ENCODE measurements at regions not wholly inside any gene's neighbourhood (a gene's known extent, or its start where the extent isn't known, plus 50 kb on each side); places are given as distances from the start of the nearest gene placed in this dataset.

DNA sequence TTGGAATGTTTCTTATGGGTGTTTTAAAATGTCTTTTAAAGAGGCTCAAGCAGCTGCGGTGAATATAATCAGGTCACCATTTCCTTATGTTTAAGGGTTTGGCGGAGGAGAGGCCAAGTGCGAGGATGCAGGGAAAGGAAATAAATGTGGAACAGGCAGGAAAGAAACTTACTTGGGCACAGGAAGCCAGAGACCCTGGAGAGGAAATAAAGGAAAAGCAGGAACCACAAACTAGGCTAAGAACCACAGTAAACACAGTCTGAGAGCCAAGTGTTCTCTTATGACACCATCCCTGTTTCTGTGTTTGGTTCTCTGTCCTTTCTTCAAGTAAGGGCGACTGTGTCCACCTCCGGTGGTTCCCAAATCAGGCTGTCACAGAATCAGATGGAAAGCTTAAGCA is 166.5 kb downstream of the C9orf152 start:
- peak; percentile 37 for FAIRE-seq

DNA sequence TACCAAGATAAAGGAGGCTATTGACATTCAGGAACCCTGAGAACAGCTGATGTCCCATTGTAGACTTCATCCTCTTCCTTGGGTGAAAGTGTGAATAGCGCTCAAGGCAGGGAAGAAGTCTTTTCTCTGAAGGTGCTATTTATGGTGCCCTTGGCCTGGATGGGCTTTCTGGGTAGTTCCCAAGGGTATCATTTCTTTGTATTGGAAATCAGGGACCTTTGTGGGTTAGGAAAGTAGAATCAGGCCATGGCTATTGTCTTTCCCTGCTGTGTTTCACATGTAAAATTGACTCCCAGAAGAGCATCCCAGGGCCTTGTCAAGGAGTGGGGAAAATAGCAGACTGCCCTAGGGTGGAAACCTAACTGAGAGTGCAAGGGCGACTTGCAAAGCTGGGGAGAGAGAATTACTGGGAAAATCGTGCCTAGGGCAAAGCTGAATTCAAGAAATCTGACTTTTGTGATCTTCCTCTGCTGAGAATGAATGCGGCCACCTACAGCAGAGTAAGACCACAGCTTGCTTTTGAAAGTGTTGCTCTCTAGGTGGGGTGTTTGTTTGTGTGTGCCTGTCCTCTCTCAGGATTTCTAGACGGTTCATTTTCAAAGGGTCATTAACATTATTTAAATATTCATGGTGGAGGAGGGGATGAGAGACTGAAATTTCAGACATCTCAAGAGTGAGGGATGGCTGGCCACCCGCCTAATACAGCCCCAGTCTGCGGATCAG is 160.6 kb downstream of the C9orf152 start:
- H3K36me3 ChIP-seq (ENCODE audit: insufficient read depth, low read length): no peaks in the 10 kb centered on the region
- peak overlapping the region; percentile 100 for H3K4me2 ChIP-seq (ENCODE audit: low read length)
- Mint-ChIP-seq H3K4me1 (ENCODE audit: low read depth, unreplicated experiment) (peaks cover 24% of the 10 kb centered on the region), H3K4me3 (ENCODE audit: unreplicated experiment) (peak overlapping the region; percentile 90), H3K9me3 (ENCODE audit: unreplicated experiment) (no peaks in the 10 kb centered on the region), H3K36me3 (ENCODE audit: low read depth, unreplicated experiment) (peaks cover 3% of the 10 kb centered on the region), H3K27ac (ENCODE audit: unreplicated experiment) (peak overlapping the region; percentile 91), H3K27me3 (ENCODE audit: low read depth, unreplicated experiment) (no peaks in the 10 kb centered on the region)
- H3K9me3 ChIP-seq (ENCODE audit: insufficient read depth, low read depth, low read length): no peaks in the 10 kb centered on the region
- DNase-seq (ENCODE audit: low read depth) (no peak), FAIRE-seq (no peak)
- TF ChIP-seq, protein P1, sequence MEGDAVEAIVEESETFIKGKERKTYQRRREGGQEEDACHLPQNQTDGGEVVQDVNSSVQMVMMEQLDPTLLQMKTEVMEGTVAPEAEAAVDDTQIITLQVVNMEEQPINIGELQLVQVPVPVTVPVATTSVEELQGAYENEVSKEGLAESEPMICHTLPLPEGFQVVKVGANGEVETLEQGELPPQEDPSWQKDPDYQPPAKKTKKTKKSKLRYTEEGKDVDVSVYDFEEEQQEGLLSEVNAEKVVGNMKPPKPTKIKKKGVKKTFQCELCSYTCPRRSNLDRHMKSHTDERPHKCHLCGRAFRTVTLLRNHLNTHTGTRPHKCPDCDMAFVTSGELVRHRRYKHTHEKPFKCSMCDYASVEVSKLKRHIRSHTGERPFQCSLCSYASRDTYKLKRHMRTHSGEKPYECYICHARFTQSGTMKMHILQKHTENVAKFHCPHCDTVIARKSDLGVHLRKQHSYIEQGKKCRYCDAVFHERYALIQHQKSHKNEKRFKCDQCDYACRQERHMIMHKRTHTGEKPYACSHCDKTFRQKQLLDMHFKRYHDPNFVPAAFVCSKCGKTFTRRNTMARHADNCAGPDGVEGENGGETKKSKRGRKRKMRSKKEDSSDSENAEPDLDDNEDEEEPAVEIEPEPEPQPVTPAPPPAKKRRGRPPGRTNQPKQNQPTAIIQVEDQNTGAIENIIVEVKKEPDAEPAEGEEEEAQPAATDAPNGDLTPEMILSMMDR (IDR thresholded peaks at IDR 0.05; ENCODE audit: insufficient read depth, low read depth, low read length): no peak
- TF ChIP-seq EZH2 (IDR thresholded peaks at IDR 0.05; ENCODE audit: insufficient read depth, low read length): no peak
- no peaks in the 10 kb centered on the region for H3K27me3 ChIP-seq (ENCODE audit: insufficient read depth, low read length)
- H3K4me3 ChIP-seq (ENCODE audit: insufficient read depth, low read depth, low read length): peak overlapping the region; percentile 69
- peaks cover 22% of the 10 kb centered on the region for H3K4me1 ChIP-seq (ENCODE audit: insufficient read depth, low read length)
- H2AFZ ChIP-seq (ENCODE audit: low read depth, low read length): peak overlapping the region; percentile 89
- no peak overlapping the region for H3K27ac ChIP-seq (ENCODE audit: low read depth, low read length)
- peaks cover 42% of the 10 kb centered on the region for H3K79me2 ChIP-seq (ENCODE audit: insufficient read depth, low read length)
- H4K20me1 ChIP-seq (ENCODE audit: insufficient read depth, low read length): peaks cover 27% of the 10 kb centered on the region
- peak overlapping the region; percentile 98 for H3K9ac ChIP-seq (ENCODE audit: low read length)

More for the DNA sequence above, 166.5 kb downstream of the C9orf152 start:
- TF ChIP-seq EZH2 (IDR thresholded peaks at IDR 0.05; ENCODE audit: insufficient read depth, low read length): no peak
- TF ChIP-seq, protein P1 (IDR thresholded peaks at IDR 0.05; ENCODE audit: insufficient read depth, low read depth, low read length): no peak
- H3K9ac ChIP-seq (ENCODE audit: low read length): no peak overlapping the region
- H3K27ac ChIP-seq (ENCODE audit: low read depth, low read length): no peak overlapping the region
- no peaks in the 10 kb centered on the region for H3K79me2 ChIP-seq (ENCODE audit: insufficient read depth, low read length)
- H3K4me1 Mint-ChIP-seq (ENCODE audit: low read depth, unreplicated experiment): peaks cover 9% of the 10 kb centered on the region
- H3K9me3 ChIP-seq (ENCODE audit: insufficient read depth, low read depth, low read length): no peaks in the 10 kb centered on the region
- H3K27ac Mint-ChIP-seq (ENCODE audit: unreplicated experiment): no peak overlapping the region
- H3K27me3 Mint-ChIP-seq (ENCODE audit: low read depth, unreplicated experiment): no peaks in the 10 kb centered on the region
- H3K4me3 Mint-ChIP-seq (ENCODE audit: unreplicated experiment): no peak overlapping the region
- no peak for DNase-seq (ENCODE audit: low read depth)
- H4K20me1 ChIP-seq (ENCODE audit: insufficient read depth, low read length): no peaks in the 10 kb centered on the region
- no peak overlapping the region for H3K4me3 ChIP-seq (ENCODE audit: insufficient read depth, low read depth, low read length)
- H3K36me3 Mint-ChIP-seq (ENCODE audit: low read depth, unreplicated experiment): no peaks in the 10 kb centered on the region
- no peaks in the 10 kb centered on the region for H3K36me3 ChIP-seq (ENCODE audit: insufficient read depth, low read length)
- no peak overlapping the region for H2AFZ ChIP-seq (ENCODE audit: low read depth, low read length)
- no peaks in the 10 kb centered on the region for H3K27me3 ChIP-seq (ENCODE audit: insufficient read depth, low read length)
- H3K9me3 Mint-ChIP-seq (ENCODE audit: unreplicated experiment): no peaks in the 10 kb centered on the region
- H3K4me1 ChIP-seq (ENCODE audit: insufficient read depth, low read length): no peaks in the 10 kb centered on the region
- H3K4me2 ChIP-seq (ENCODE audit: low read length): no peak overlapping the region

DNA sequence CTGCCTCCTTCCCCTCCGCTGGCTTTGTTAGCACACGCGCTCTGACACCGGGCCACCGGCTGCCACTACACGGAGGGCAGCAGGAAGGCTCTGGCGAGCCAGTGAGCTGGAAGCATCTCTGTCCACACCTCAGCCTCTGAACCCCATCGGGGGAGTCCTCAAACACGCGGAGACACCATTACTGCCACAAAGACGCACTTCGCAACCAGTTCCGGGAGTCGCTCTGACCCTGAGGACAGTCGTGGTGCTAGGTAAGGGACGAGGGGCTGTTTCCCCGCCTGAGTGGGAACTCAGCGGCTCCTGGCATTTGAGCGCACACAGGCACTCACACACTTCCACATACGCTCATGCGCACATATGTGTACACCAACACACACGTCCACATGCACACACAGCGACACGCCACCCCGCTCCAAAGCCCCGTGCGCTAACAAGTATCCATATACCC is 160.0 kb downstream of the C9orf152 start:
- TF ChIP-seq, protein P1 (IDR thresholded peaks at IDR 0.05; ENCODE audit: insufficient read depth, low read depth, low read length): no peak
- no peak for TF ChIP-seq EZH2 (IDR thresholded peaks at IDR 0.05; ENCODE audit: insufficient read depth, low read length)
- Histone ChIP-seq H3K9me3 (ENCODE audit: insufficient read depth, low read depth, low read length) (no peaks in the 10 kb centered on the region), H2AFZ (ENCODE audit: low read depth, low read length) (peak overlapping the region; percentile 89), H3K36me3 (ENCODE audit: insufficient read depth, low read length) (no peaks in the 10 kb centered on the region), H3K27ac (ENCODE audit: low read depth, low read length) (peak overlapping the region; percentile 47), H3K4me1 (ENCODE audit: insufficient read depth, low read length) (peaks cover 22% of the 10 kb centered on the region), H4K20me1 (ENCODE audit: insufficient read depth, low read length) (peaks cover 33% of the 10 kb centered on the region), H3K9ac (ENCODE audit: low read length) (peak overlapping the region; percentile 98), H3K4me2 (ENCODE audit: low read length) (peak overlapping the region; percentile 100), H3K79me2 (ENCODE audit: insufficient read depth, low read length) (peaks cover 48% of the 10 kb centered on the region), H3K4me3 (ENCODE audit: insufficient read depth, low read depth, low read length) (peak overlapping the region; percentile 69), H3K27me3 (ENCODE audit: insufficient read depth, low read length) (no peaks in the 10 kb centered on the region)
- no peak for DNase-seq (ENCODE audit: low read depth)
- H3K27ac Mint-ChIP-seq (ENCODE audit: unreplicated experiment): peak overlapping the region; percentile 91
- peak overlapping the region; percentile 90 for H3K4me3 Mint-ChIP-seq (ENCODE audit: unreplicated experiment)
- H3K36me3 Mint-ChIP-seq (ENCODE audit: low read depth, unreplicated experiment): peaks cover 3% of the 10 kb centered on the region
- FAIRE-seq: no peak
- no peaks in the 10 kb centered on the region for H3K27me3 Mint-ChIP-seq (ENCODE audit: low read depth, unreplicated experiment)
- peaks cover 25% of the 10 kb centered on the region for H3K4me1 Mint-ChIP-seq (ENCODE audit: low read depth, unreplicated experiment)
- H3K9me3 Mint-ChIP-seq (ENCODE audit: unreplicated experiment): no peaks in the 10 kb centered on the region
